ENCODE measurements at regions not wholly inside any gene's neighbourhood (a gene's known extent, or its start where the extent isn't known, plus 50 kb on each side); places are given as distances from the start of the nearest gene placed in this dataset.

DNA sequence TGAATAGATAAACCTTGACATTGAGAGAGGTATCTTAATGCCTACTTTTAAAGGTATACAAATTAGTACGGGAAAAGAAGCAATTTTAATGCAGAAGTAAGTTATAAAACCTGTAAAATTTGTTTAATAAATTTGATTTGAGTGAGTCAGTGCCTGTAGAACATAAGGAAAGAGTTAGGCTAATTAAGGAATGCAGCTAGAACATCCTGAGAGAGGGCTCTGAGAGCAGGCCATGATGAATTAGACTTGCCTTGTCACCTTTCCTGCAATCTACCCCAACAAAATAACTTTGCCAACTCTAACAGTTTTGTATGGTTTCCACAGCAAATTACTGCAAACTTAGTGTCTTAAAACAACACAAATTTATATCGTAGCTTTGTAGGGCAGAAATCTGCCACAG, 700.8 kb downstream of the RFPL4B start:
- FAIRE-seq (no peak), DNase-seq (ENCODE audit: low read depth, low spot score) (no peak)
- TF ChIP-seq, protein P1, sequence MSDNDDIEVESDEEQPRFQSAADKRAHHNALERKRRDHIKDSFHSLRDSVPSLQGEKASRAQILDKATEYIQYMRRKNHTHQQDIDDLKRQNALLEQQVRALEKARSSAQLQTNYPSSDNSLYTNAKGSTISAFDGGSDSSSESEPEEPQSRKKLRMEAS (IDR thresholded peaks at IDR 0.05; ENCODE audit: insufficient read depth, insufficient read length): no peak
- no peak for TF ChIP-seq GATA2 (IDR thresholded peaks at IDR 0.05; ENCODE audit: insufficient read depth, insufficient read length, low read depth, low read length)
- TF ChIP-seq, protein P2, sequence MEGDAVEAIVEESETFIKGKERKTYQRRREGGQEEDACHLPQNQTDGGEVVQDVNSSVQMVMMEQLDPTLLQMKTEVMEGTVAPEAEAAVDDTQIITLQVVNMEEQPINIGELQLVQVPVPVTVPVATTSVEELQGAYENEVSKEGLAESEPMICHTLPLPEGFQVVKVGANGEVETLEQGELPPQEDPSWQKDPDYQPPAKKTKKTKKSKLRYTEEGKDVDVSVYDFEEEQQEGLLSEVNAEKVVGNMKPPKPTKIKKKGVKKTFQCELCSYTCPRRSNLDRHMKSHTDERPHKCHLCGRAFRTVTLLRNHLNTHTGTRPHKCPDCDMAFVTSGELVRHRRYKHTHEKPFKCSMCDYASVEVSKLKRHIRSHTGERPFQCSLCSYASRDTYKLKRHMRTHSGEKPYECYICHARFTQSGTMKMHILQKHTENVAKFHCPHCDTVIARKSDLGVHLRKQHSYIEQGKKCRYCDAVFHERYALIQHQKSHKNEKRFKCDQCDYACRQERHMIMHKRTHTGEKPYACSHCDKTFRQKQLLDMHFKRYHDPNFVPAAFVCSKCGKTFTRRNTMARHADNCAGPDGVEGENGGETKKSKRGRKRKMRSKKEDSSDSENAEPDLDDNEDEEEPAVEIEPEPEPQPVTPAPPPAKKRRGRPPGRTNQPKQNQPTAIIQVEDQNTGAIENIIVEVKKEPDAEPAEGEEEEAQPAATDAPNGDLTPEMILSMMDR (IDR thresholded peaks at IDR 0.05; ENCODE audit: extremely low read depth in 1 of 2, insufficient read depth in 1 of 2, low read depth in 1 of 2, low read length in 2 of 2): no peak
- no peak for TF ChIP-seq POLR2AphosphoS5 (IDR thresholded peaks at IDR 0.05; ENCODE audit: insufficient read depth, low read depth, low read length)
- no peak for TF ChIP-seq MYC (IDR thresholded peaks at IDR 0.05; ENCODE audit: low read depth, low read length)
- TF ChIP-seq JUN (IDR thresholded peaks at IDR 0.05; ENCODE audit: borderline replicate concordance, insufficient read depth, insufficient read length, low read depth): no peak
- no peak for TF ChIP-seq FOS (IDR thresholded peaks at IDR 0.05; ENCODE audit: borderline replicate concordance, insufficient read depth, low read length)
- no peak for TF ChIP-seq EZH2 (IDR thresholded peaks at IDR 0.05; ENCODE audit: borderline replicate concordance, low read depth, low read length, severe bottlenecking)
- no peak for TF ChIP-seq POLR2A (IDR thresholded peaks at IDR 0.05; ENCODE audit: low read depth, low read length)
- no peaks in the 10 kb centered on the region for H3K9me3 ChIP-seq (replicated peaks; ENCODE audit: control insufficient read depth, insufficient read depth, low read length)
- no peaks in the 10 kb centered on the region for H3K9me1 ChIP-seq (replicated peaks; ENCODE audit: control insufficient read depth, extremely low read depth, insufficient read depth, low read length)
- intact Hi-C loops (cut with micrococcal nuclease) (no loop called here), dilution Hi-C loops (cut with MboI; ENCODE audit: extremely low pct_ligation_motif_present, low sequenced_read_pairs) (no loop called here)
- no peaks in the 10 kb centered on the region for H3K27me3 ChIP-seq (ENCODE audit: control insufficient read depth in 2 of 2, insufficient read depth in 2 of 2, low read length in 2 of 2)
- CTCF ChIA-PET: interaction anchor here (0.9 to 1.4 kb wide), 3 partner anchors 9 to 831 kb away, joined by 3 read pairs; no protein-coding TSS in a partner anchor
- no peaks in the 10 kb centered on the region for H3K79me2 ChIP-seq (ENCODE audit: control insufficient read depth, insufficient read depth, low read length)
- no peaks in the 10 kb centered on the region for H4K20me1 ChIP-seq (replicated peaks; ENCODE audit: control insufficient read depth, extremely low read depth, insufficient read depth, low read length)
- H3K36me3 ChIP-seq (ENCODE audit: control insufficient read depth in 2 of 2, extremely low read depth in 1 of 2, insufficient read depth in 2 of 2, low read length in 2 of 2): no peaks in the 10 kb centered on the region
- no peak overlapping the region for H3K27ac ChIP-seq (ENCODE audit: insufficient read depth, low read depth, low read length)
- peaks cover 29% of the 10 kb centered on the region for H3K4me1 ChIP-seq (ENCODE audit: control insufficient read depth, extremely low read depth, insufficient read depth, low read length)
- H3K9ac ChIP-seq (replicated peaks; ENCODE audit: extremely low read depth, insufficient read depth, low read length): no peak overlapping the region
- no TSS peak for BruUV-seq (replicated peaks)
- H3K4me3 ChIP-seq (replicated peaks in 1 of 3; ENCODE audit: insufficient read depth in 1 of 3, low read depth in 1 of 3, low read length in 3 of 3): no peak overlapping the region
- H3K4me2 ChIP-seq (ENCODE audit: insufficient read depth, low read length): no peak overlapping the region
- POLR2A ChIA-PET: no interaction called here
- H2AFZ ChIP-seq (ENCODE audit: low read depth, low read length): no peak overlapping the region

Measured in endothelial cell of umbilical vein (primary cell).